ENCODE measurements at regions not wholly inside any gene's neighbourhood (a gene's known extent, or its start where the extent isn't known, plus 50 kb on each side); places are given as distances from the start of the nearest gene placed in this dataset.

GRCh38 chr19:30900051-30900450 is 449.2 kb downstream of the TSHZ3 start:
- H3K4me1 ChIP-seq (ENCODE audit: insufficient read depth, low read length): peaks cover 21% of the 10 kb centered on the region
- H3K9ac ChIP-seq (ENCODE audit: low read depth, low read length): no peak overlapping the region
- no peaks in the 10 kb centered on the region for H3K36me3 ChIP-seq (ENCODE audit: insufficient read depth, low read length)
- H3K9me3 ChIP-seq (ENCODE audit: control insufficient read depth, insufficient read depth, low read length): no peaks in the 10 kb centered on the region

GRCh38 chr19:30898353-30899103 is 450.7 kb downstream of the TSHZ3 start:
- H3K9me3 ChIP-seq (ENCODE audit: control insufficient read depth, insufficient read depth, low read length): no peaks in the 10 kb centered on the region
- peaks cover 22% of the 10 kb centered on the region for H3K4me1 ChIP-seq (ENCODE audit: insufficient read depth, low read length)
- no peak overlapping the region for H3K9ac ChIP-seq (ENCODE audit: low read depth, low read length)
- H3K36me3 ChIP-seq (ENCODE audit: insufficient read depth, low read length): no peaks in the 10 kb centered on the region

GRCh38 chr19:30897553-30897952 is 451.7 kb downstream of the TSHZ3 start:
- Histone ChIP-seq H3K4me1 (ENCODE audit: insufficient read depth, low read length) (peaks cover 22% of the 10 kb centered on the region), H3K9ac (ENCODE audit: low read depth, low read length) (no peak overlapping the region), H3K36me3 (ENCODE audit: insufficient read depth, low read length) (no peaks in the 10 kb centered on the region), H3K9me3 (ENCODE audit: control insufficient read depth, insufficient read depth, low read length) (no peaks in the 10 kb centered on the region)

- Histone ChIP-seq H3K9me3 (ENCODE audit: control insufficient read depth, insufficient read depth, low read length) (no peaks in the 10 kb centered on the region), H3K9ac (ENCODE audit: low read depth, low read length) (no peak overlapping the region), H3K36me3 (ENCODE audit: insufficient read depth, low read length) (no peaks in the 10 kb centered on the region), H3K4me1 (ENCODE audit: insufficient read depth, low read length) (peaks cover 22% of the 10 kb centered on the region)
Measured at GRCh38 chr19:30897034-30897433, 452.2 kb downstream of the TSHZ3 start.

GRCh38 chr19:30896554-30896953 is 452.7 kb downstream of the TSHZ3 start:
- no peaks in the 10 kb centered on the region for H3K9me3 ChIP-seq (ENCODE audit: control insufficient read depth, insufficient read depth, low read length)
- peak overlapping the region; percentile 17; the same call in 1 of the 2 replicates for H3K9ac ChIP-seq (ENCODE audit: low read depth, low read length)
- peaks cover 22% of the 10 kb centered on the region for H3K4me1 ChIP-seq (ENCODE audit: insufficient read depth, low read length)
- H3K36me3 ChIP-seq (ENCODE audit: insufficient read depth, low read length): no peaks in the 10 kb centered on the region

GRCh38 chr19:30895946-30896345 is 453.3 kb downstream of the TSHZ3 start:
- peaks cover 22% of the 10 kb centered on the region for H3K4me1 ChIP-seq (ENCODE audit: insufficient read depth, low read length)
- H3K36me3 ChIP-seq (ENCODE audit: insufficient read depth, low read length): no peaks in the 10 kb centered on the region
- H3K9ac ChIP-seq (ENCODE audit: low read depth, low read length): no peak overlapping the region
- H3K9me3 ChIP-seq (ENCODE audit: control insufficient read depth, insufficient read depth, low read length): no peaks in the 10 kb centered on the region

- H3K36me3 ChIP-seq (ENCODE audit: insufficient read depth, low read length): no peaks in the 10 kb centered on the region
- H3K4me1 ChIP-seq (ENCODE audit: insufficient read depth, low read length): peaks cover 11% of the 10 kb centered on the region
- no peaks in the 10 kb centered on the region for H3K9me3 ChIP-seq (ENCODE audit: control insufficient read depth, insufficient read depth, low read length)
- no peak overlapping the region for H3K9ac ChIP-seq (ENCODE audit: low read depth, low read length)
Measured at GRCh38 chr19:30891051-30891450, 458.2 kb downstream of the TSHZ3 start.

- Histone ChIP-seq H3K9ac (ENCODE audit: low read depth, low read length) (no peak overlapping the region), H3K9me3 (ENCODE audit: control insufficient read depth, insufficient read depth, low read length) (no peaks in the 10 kb centered on the region), H3K36me3 (ENCODE audit: insufficient read depth, low read length) (no peaks in the 10 kb centered on the region), H3K4me1 (ENCODE audit: insufficient read depth, low read length) (0 out of 2 replicates have a peak, but pooled peaks cover under 1% of the 10 kb centered on the region)
Measured at GRCh38 chr19:30890033-30890432, 459.2 kb downstream of the TSHZ3 start.

GRCh38 chr19:30888937-30889336 is 460.3 kb downstream of the TSHZ3 start:
- no peaks in the 10 kb centered on the region for H3K4me1 ChIP-seq (ENCODE audit: insufficient read depth, low read length)
- H3K9me3 ChIP-seq (ENCODE audit: control insufficient read depth, insufficient read depth, low read length): no peaks in the 10 kb centered on the region
- no peak overlapping the region for H3K9ac ChIP-seq (ENCODE audit: low read depth, low read length)
- H3K36me3 ChIP-seq (ENCODE audit: insufficient read depth, low read length): no peaks in the 10 kb centered on the region

- H3K9me3 ChIP-seq (ENCODE audit: control insufficient read depth, insufficient read depth, low read length): no peaks in the 10 kb centered on the region
- H3K36me3 ChIP-seq (ENCODE audit: insufficient read depth, low read length): no peaks in the 10 kb centered on the region
- H3K4me1 ChIP-seq (ENCODE audit: insufficient read depth, low read length): no peaks in the 10 kb centered on the region
- no peak overlapping the region for H3K9ac ChIP-seq (ENCODE audit: low read depth, low read length)
Measured at GRCh38 chr19:30887042-30887441, 462.2 kb downstream of the TSHZ3 start.

GRCh38 chr19:30886222-30886621 is 463.0 kb downstream of the TSHZ3 start:
- Histone ChIP-seq H3K9me3 (ENCODE audit: control insufficient read depth, insufficient read depth, low read length) (no peaks in the 10 kb centered on the region), H3K36me3 (ENCODE audit: insufficient read depth, low read length) (no peaks in the 10 kb centered on the region), H3K9ac (ENCODE audit: low read depth, low read length) (no peak overlapping the region), H3K4me1 (ENCODE audit: insufficient read depth, low read length) (no peaks in the 10 kb centered on the region)

- H3K36me3 ChIP-seq (ENCODE audit: insufficient read depth, low read length): no peaks in the 10 kb centered on the region
- no peak overlapping the region for H3K9ac ChIP-seq (ENCODE audit: low read depth, low read length)
- H3K9me3 ChIP-seq (ENCODE audit: control insufficient read depth, insufficient read depth, low read length): no peaks in the 10 kb centered on the region; the same call in 1 of the 2 replicates
- H3K4me1 ChIP-seq (ENCODE audit: insufficient read depth, low read length): no peaks in the 10 kb centered on the region
Measured at GRCh38 chr19:30884146-30884812, 465.0 kb downstream of the TSHZ3 start.

- no peaks in the 10 kb centered on the region for H3K4me1 ChIP-seq (ENCODE audit: insufficient read depth, low read length)
- H3K9me3 ChIP-seq (ENCODE audit: control insufficient read depth, insufficient read depth, low read length): no peaks in the 10 kb centered on the region; the same call in 1 of the 2 replicates
- H3K36me3 ChIP-seq (ENCODE audit: insufficient read depth, low read length): no peaks in the 10 kb centered on the region
- H3K9ac ChIP-seq (ENCODE audit: low read depth, low read length): no peak overlapping the region
Measured at GRCh38 chr19:30883071-30883470, 466.2 kb downstream of the TSHZ3 start.

GRCh38 chr19:30882411-30883005 is 466.7 kb downstream of the TSHZ3 start:
- no peaks in the 10 kb centered on the region for H3K4me1 ChIP-seq (ENCODE audit: insufficient read depth, low read length)
- no peak overlapping the region for H3K9ac ChIP-seq (ENCODE audit: low read depth, low read length)
- no peaks in the 10 kb centered on the region; the same call in 1 of the 2 replicates for H3K9me3 ChIP-seq (ENCODE audit: control insufficient read depth, insufficient read depth, low read length)
- no peaks in the 10 kb centered on the region for H3K36me3 ChIP-seq (ENCODE audit: insufficient read depth, low read length)

- H3K36me3 ChIP-seq (ENCODE audit: insufficient read depth, low read length): no peaks in the 10 kb centered on the region
- no peaks in the 10 kb centered on the region; the same call in 1 of the 2 replicates for H3K9me3 ChIP-seq (ENCODE audit: control insufficient read depth, insufficient read depth, low read length)
- no peak overlapping the region for H3K9ac ChIP-seq (ENCODE audit: low read depth, low read length)
- no peaks in the 10 kb centered on the region for H3K4me1 ChIP-seq (ENCODE audit: insufficient read depth, low read length)
Measured at GRCh38 chr19:30881930-30882329, 467.3 kb downstream of the TSHZ3 start.

Measured in ES-I3 (cell line).